SKM-1 treated with dmso at 0.1 percent for 144 hours (cell line): ENCODE measurements at regions not wholly inside any gene's neighbourhood (a gene's known extent, or its start where the extent isn't known, plus 50 kb on each side); places are given as distances from the start of the nearest gene placed in this dataset.
"Not testable (repeated sequence)": the region's sequence is repeated elsewhere in the genome, so short reads cannot be mapped to it uniquely, and the experiment has no call there.

Experiments
- DNase-seq: peaks from one replicate; lab custom pipeline; 2025; ENCODE audit not compliant: unreplicated experiment; lab: John Stamatoyannopoulos, UW

- no peak for DNase-seq
These were observed 124.2 kb upstream of the PLAAT1 start for GRCh38 chr3:193116871-193117270.

- no peak for DNase-seq
These were observed 122.1 kb upstream of the PLAAT1 start for GRCh38 chr3:193118907-193119306.

GRCh38 chr3:193119926-193120325 lies 121.1 kb upstream of the PLAAT1 start:
- no peak for DNase-seq

- DNase-seq: no peak
These were observed 116.2 kb upstream of the PLAAT1 start for GRCh38 chr3:193124861-193125260.

- DNase-seq: no peak
These were observed 111.4 kb upstream of the PLAAT1 start for GRCh38 chr3:193129607-193130006.

- no peak for DNase-seq
These were observed 110.4 kb upstream of the PLAAT1 start for GRCh38 chr3:193130576-193130975.

GRCh38 chr3:193132241-193132640 lies 108.8 kb upstream of the PLAAT1 start:
- DNase-seq: no peak

- DNase-seq: no peak
These were observed 108.1 kb upstream of the PLAAT1 start for GRCh38 chr3:193132964-193133363.

- no peak for DNase-seq
These were observed 106.2 kb upstream of the PLAAT1 start for GRCh38 chr3:193134856-193135255.

GRCh38 chr3:193140381-193140780 lies 100.6 kb upstream of the PLAAT1 start:
- DNase-seq: no peak

GRCh38 chr3:193145248-193145647 lies 95.8 kb upstream of the PLAAT1 start:
- DNase-seq: no peak

GRCh38 chr3:193148688-193149473 lies 92.1 kb upstream of the PLAAT1 start:
- no peak for DNase-seq

GRCh38 chr3:193149998-193150397 lies 91.0 kb upstream of the PLAAT1 start:
- peak; percentile 44 for DNase-seq

- DNase-seq: not testable (repeated sequence)
These were observed 85.8 kb upstream of the PLAAT1 start for GRCh38 chr3:193155044-193155781.

GRCh38 chr3:193157051-193157450 lies 84.0 kb upstream of the PLAAT1 start:
- no peak for DNase-seq

- DNase-seq: no peak
These were observed 75.4 kb upstream of the PLAAT1 start for GRCh38 chr3:193165431-193166120.

- no peak for DNase-seq
These were observed 72.1 kb upstream of the PLAAT1 start for GRCh38 chr3:193168931-193169330.

GRCh38 chr3:193174140-193174539 lies 66.9 kb upstream of the PLAAT1 start:
- no peak for DNase-seq

- DNase-seq: not testable (repeated sequence)
These were observed 61.5 kb upstream of the PLAAT1 start for GRCh38 chr3:193179332-193180012.

- DNase-seq: no peak
These were observed 53.8 kb upstream of the PLAAT1 start for GRCh38 chr3:193187070-193187722.
